OCI-LY3 (cell line): ENCODE measurements at regions not wholly inside any gene's neighbourhood (a gene's known extent, or its start where the extent isn't known, plus 50 kb on each side); places are given as distances from the start of the nearest gene placed in this dataset.

Experiments used
- H2AFZ ChIP-seq: fragments of 200-600, 300-600 bp; shearing (Covaris generic); 2 replicates; pipeline ENCODE4 v1.6.0; 2014; ENCODE audit warnings: antibody characterized with exemption, low read depth, low read length
- H3K27ac ChIP-seq: fragments of 200-600, 300-600 bp; sonication (generic); 2 replicates; pipeline ENCODE4 v1.5.1; 2014; ENCODE audit warnings: mild to moderate bottlenecking, low read length, moderate library complexity, mixed read lengths
- H3K27me3 ChIP-seq: fragments of 200-600, 300-600 bp; sonication (generic); 2 replicates; pipeline ENCODE4 v1.6.1; 2014; ENCODE audit warnings: low read depth, low read length, mixed read lengths
- H3K36me3 ChIP-seq: fragments of 200-600, 300-600 bp; sonication (generic); replicated peaks from 2 replicates; pipeline ENCODE3; 2014; ENCODE audit warnings: low read depth, low read length, mixed read lengths
- H3K4me1 ChIP-seq: fragments of 300-600, 200-600 bp; sonication (generic); 2 replicates; pipeline ENCODE4 v1.6.1; 2014; ENCODE audit warnings: low read length, mixed read lengths
- H3K4me2 ChIP-seq: fragments of 200-600, 300-600 bp; sonication (generic); 2 replicates; pipeline ENCODE4 v1.6.1; 2014; ENCODE audit warnings: low read length, mixed read lengths
- H3K4me3 ChIP-seq: fragments of 300-600, 200-600 bp; sonication (generic); 2 replicates; pipeline ENCODE4 v1.5.1; 2014; ENCODE audit warnings: antibody characterized with exemption, mild to moderate bottlenecking, low read length, moderate library complexity
- H3K79me2 ChIP-seq: fragments of 300-600, 200-600 bp; shearing (Covaris generic); 2 replicates; pipeline ENCODE4 v1.6.1; 2014; ENCODE audit warnings: mild to moderate bottlenecking, low read length, mixed read lengths
- H3K9ac ChIP-seq: fragments of 300-600, 200-600 bp; shearing (Covaris generic); 2 replicates; pipeline ENCODE4 v1.6.0; 2014; ENCODE audit warnings: mild to moderate bottlenecking, low read length, moderate library complexity
- H3K9me3 ChIP-seq: fragments of 200-600, 300-600 bp; shearing (Covaris generic); 2 replicates; pipeline ENCODE4 v1.6.1; 2014; ENCODE audit warnings: low read length, mixed read lengths; ENCODE audit not compliant: insufficient read depth
- H4K20me1 ChIP-seq: fragments of 200-600, 300-600 bp; sonication (generic); 2 replicates; pipeline ENCODE4 v1.6.1; 2016; ENCODE audit warnings: low read length, mixed read lengths; ENCODE audit not compliant: insufficient read depth
- EZH2phosphoT487 ChIP-seq: fragments of 200-600 bp; shearing (Covaris generic); IDR thresholded peaks from 2 replicates; pipeline ENCODE4 v1.6.1; 2018; ENCODE audit warnings: antibody characterized with exemption, mixed run types, low read depth
- TF ChIP-seq, protein P1 (sequence below): fragments of 200-600, 300-600 bp; sonication (generic); IDR thresholded peaks from 2 replicates; pipeline ENCODE4 v1.5.1; 2014; ENCODE audit warnings: antibody characterized with exemption, low read length, low read depth

DNA sequence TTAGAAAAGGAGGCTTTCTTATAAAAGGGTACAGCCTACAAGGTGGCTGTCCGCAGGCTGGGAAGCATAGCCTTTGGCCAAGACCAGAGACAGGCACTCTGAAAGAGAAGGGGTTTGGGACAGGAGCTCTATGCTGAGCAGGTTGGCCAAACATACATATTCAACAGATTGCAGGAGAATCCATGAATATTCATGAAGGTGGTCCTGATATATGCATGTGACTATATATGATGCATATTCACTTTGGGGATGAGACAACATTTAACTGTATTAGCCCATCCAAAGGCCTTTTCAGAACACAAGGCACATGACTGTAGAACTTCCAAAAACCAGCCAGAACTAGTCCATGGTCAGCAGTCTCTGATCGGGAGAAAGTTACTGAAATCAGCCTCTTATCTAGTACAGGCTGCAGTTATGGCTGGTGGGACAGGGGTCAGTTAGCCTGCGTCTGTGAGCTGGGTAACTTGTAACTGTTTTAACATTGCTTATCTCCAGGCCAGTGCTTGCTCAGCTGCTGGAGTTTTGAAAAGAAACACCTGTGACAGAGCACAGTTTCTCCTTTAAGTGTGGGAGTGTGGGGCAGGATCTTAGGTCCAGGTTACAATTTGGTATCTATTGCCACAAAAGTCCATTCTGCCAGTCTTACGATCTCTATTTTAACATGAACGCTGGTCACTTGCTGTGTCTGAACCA lies 924.2 kb downstream of the UQCRFS1 start:
- Histone ChIP-seq H3K9ac (no peak overlapping the region), H3K27ac (no peak overlapping the region), H4K20me1 (no peaks in the 10 kb centered on the region), H3K27me3 (peaks cover 15% of the 10 kb centered on the region; the same call in 1 of the 2 replicates), H3K4me3 (no peak overlapping the region), H3K79me2 (no peaks in the 10 kb centered on the region), H3K4me1 (no peaks in the 10 kb centered on the region), H2AFZ (no peak overlapping the region), H3K9me3 (no peaks in the 10 kb centered on the region), H3K4me2 (no peak overlapping the region), H3K36me3 (no peaks in the 10 kb centered on the region)
- no peak for TF ChIP-seq EZH2phosphoT487
- TF ChIP-seq, protein P1, sequence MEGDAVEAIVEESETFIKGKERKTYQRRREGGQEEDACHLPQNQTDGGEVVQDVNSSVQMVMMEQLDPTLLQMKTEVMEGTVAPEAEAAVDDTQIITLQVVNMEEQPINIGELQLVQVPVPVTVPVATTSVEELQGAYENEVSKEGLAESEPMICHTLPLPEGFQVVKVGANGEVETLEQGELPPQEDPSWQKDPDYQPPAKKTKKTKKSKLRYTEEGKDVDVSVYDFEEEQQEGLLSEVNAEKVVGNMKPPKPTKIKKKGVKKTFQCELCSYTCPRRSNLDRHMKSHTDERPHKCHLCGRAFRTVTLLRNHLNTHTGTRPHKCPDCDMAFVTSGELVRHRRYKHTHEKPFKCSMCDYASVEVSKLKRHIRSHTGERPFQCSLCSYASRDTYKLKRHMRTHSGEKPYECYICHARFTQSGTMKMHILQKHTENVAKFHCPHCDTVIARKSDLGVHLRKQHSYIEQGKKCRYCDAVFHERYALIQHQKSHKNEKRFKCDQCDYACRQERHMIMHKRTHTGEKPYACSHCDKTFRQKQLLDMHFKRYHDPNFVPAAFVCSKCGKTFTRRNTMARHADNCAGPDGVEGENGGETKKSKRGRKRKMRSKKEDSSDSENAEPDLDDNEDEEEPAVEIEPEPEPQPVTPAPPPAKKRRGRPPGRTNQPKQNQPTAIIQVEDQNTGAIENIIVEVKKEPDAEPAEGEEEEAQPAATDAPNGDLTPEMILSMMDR, result no peak

DNA sequence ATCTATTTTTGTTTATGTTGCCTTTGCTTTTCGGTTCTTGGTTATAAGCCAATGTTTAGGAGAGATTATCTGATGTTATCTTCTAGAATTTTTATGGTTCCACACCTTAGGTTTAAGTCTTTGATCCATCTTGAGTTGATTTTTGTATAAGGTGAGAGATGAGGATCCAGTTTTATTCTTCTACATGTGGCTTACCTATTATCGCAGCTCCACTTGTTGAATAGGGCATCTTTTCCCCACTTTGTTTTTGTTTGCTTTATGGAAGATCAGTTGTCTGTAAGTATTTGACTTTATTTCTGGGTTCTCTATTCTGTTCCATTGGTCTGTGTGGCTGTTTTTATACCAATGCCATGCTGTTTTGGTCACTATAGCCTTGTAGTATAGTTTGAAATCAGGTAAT lies 927.0 kb downstream of the UQCRFS1 start:
- Histone ChIP-seq H3K27me3 (peaks cover 32% of the 10 kb centered on the region), H4K20me1 (no peaks in the 10 kb centered on the region), H3K9ac (no peak overlapping the region), H3K4me1 (no peaks in the 10 kb centered on the region), H3K4me3 (no peak overlapping the region), H2AFZ (no peak overlapping the region), H3K79me2 (no peaks in the 10 kb centered on the region), H3K27ac (no peak overlapping the region), H3K4me2 (no peak overlapping the region), H3K9me3 (no peaks in the 10 kb centered on the region), H3K36me3 (no peaks in the 10 kb centered on the region)
- TF ChIP-seq EZH2phosphoT487, result no peak
- TF ChIP-seq, protein P1, result no peak

DNA sequence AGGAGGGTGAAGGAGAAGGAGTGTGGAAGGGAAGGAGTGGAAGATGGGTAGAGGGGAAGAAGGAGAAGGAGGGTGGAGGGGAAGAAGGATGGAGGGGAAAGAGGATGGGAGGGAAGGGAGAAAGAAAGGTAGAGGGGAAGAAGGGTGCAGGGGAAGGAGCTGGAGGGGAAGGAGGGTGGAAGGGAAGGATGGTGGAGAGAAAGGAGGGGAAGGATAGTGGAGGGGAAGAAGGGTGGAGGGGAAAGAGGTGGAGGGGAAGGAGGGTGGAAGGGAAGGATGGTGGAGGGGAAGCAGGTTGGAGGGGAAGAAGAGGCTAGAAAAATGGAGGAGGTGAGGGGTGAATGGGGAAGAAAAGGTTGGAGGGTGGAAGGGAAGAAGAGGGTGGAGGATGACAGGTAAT lies 927.9 kb downstream of the UQCRFS1 start:
- H3K9ac ChIP-seq, result no peak overlapping the region
- no peak overlapping the region for H2AFZ ChIP-seq
- H3K4me2 ChIP-seq, result no peak overlapping the region
- H3K4me1 ChIP-seq, result no peaks in the 10 kb centered on the region
- no peaks in the 10 kb centered on the region for H3K9me3 ChIP-seq
- TF ChIP-seq EZH2phosphoT487, result no peak
- TF ChIP-seq, protein P1, result no peak
- H3K27me3 ChIP-seq, result peaks cover 35% of the 10 kb centered on the region
- no peaks in the 10 kb centered on the region for H4K20me1 ChIP-seq
- H3K36me3 ChIP-seq, result no peaks in the 10 kb centered on the region
- H3K27ac ChIP-seq, result no peak overlapping the region
- H3K79me2 ChIP-seq, result no peaks in the 10 kb centered on the region
- H3K4me3 ChIP-seq, result no peak overlapping the region

DNA sequence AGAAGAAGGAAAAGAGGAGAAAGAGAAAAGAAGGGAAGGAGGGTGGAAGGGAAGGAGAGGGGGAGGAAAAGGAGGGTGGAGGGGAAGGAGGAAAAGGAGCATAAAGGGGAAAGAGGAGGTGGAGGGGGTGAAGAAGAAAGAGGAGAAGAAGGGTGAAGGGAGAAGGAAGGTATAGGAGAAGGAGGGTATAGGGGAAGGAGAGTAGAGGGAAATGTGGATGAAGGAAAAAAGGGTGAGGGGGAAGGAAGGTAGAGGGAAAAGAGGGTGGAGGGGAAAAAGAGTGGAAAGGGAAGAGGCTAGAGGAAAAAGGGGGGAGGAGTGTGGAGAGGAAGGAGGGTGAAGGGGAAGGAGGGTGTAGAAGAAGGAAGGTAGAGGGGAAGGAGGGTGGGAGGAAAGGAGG lies 928.6 kb downstream of the UQCRFS1 start:
- Histone ChIP-seq H3K27me3 (peaks cover 37% of the 10 kb centered on the region), H4K20me1 (no peaks in the 10 kb centered on the region), H3K4me3 (no peak overlapping the region), H3K4me2 (no peak overlapping the region), H3K36me3 (no peaks in the 10 kb centered on the region), H3K9me3 (no peaks in the 10 kb centered on the region), H3K4me1 (no peaks in the 10 kb centered on the region), H3K9ac (no peak overlapping the region), H3K27ac (no peak overlapping the region), H2AFZ (no peak overlapping the region), H3K79me2 (no peaks in the 10 kb centered on the region)
- TF ChIP-seq, protein P1, result no peak
- no peak for TF ChIP-seq EZH2phosphoT487
